Thoracic aorta (tissue), 2 donors: ENCODE measurements at regions not wholly inside any gene's neighbourhood (a gene's known extent, or its start where the extent isn't known, plus 50 kb on each side); places are given as distances from the start of the nearest gene placed in this dataset.

Experiments
- ATAC-seq: fragments of 150-250 bp; one replicate; pipeline ENCODE4 v1.8.0; 2017; ENCODE audit warnings: low read depth; ENCODE audit not compliant: insufficient number of reproducible peaks, low FRiP score
- DNase-seq: peaks from one replicate; pipeline ENCODE4 v3.0.0-alpha.2; 2020; ENCODE audit warnings: low spot score
- H3K27ac ChIP-seq, 2 donors: fragments of 200-600 bp; sonication (generic); 1 replicate in 1 of 2; 2 replicates in 1 of 2; pipeline ENCODE4 v1.5.1; 2016; ENCODE audit warnings: mild to moderate bottlenecking in 2 of 2, moderate library complexity in 2 of 2
- H3K27me3 ChIP-seq: fragments of 200-600 bp; sonication (generic); replicated peaks from 2 replicates; pipeline ENCODE4 v1.6.0; 2016; ENCODE audit warnings: mild to moderate bottlenecking; ENCODE audit not compliant: insufficient read depth
- H3K36me3 ChIP-seq: fragments of 200-600 bp; sonication (generic); one replicate; pipeline ENCODE4 v1.5.1; 2016
- H3K4me1 ChIP-seq, 2 donors: fragments of 200-600 bp; sonication (generic); 1 replicate in 1 of 2; 2 replicates in 1 of 2; pipeline versions ENCODE4 v1.5.1 to v1.6.0; 2016; ENCODE audit warnings: low read depth in 2 of 2, mild to moderate bottlenecking in 1 of 2; ENCODE audit not compliant: control insufficient read depth in 1 of 2
- H3K4me3 ChIP-seq: fragments of 200-600 bp; sonication (generic); 2 replicates; pipeline ENCODE4 v1.5.1; 2016; ENCODE audit warnings: mild to moderate bottlenecking
- H3K9me3 ChIP-seq: fragments of 200-600 bp; sonication (generic); 2 replicates; pipeline ENCODE4 v1.5.1; 2016
- CTCF ChIP-seq: fragments of 200-600 bp; sonication (generic); IDR thresholded peaks from one replicate; pipeline ENCODE4 v1.5.1; 2019; ENCODE audit warnings: antibody characterized with exemption

DNA sequence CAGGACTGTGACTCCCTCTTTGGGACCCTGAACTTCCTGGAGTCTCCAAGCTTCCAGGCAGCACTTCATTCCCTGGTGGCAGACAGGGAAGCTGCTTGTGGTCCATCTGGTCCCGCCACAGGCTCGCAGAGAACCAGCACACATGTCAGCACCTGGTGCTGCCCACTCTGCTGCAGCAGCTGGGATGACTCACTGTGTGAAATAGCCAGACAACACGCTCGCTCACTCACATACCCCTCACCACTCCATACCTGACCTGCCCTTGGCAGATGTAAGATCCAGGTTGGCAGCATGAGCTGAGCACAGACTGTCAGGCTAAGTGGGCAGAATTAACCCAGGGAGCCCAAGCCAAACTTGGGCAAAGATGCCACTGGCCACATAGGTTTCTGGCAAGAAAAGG, 613.5 kb downstream of the PCDH18 start:
- no peak for TF ChIP-seq CTCF
- H3K36me3 ChIP-seq: no peaks in the 10 kb centered on the region
- no peak overlapping the region for H3K4me3 ChIP-seq
- no peaks in the 10 kb centered on the region for H3K9me3 ChIP-seq
- DNase-seq (no peak), ATAC-seq (no peak)
- no peaks in the 10 kb centered on the region for H3K27me3 ChIP-seq
- no peaks in the 10 kb centered on the region for H3K4me1 ChIP-seq
- no peak overlapping the region for H3K27ac ChIP-seq

DNA sequence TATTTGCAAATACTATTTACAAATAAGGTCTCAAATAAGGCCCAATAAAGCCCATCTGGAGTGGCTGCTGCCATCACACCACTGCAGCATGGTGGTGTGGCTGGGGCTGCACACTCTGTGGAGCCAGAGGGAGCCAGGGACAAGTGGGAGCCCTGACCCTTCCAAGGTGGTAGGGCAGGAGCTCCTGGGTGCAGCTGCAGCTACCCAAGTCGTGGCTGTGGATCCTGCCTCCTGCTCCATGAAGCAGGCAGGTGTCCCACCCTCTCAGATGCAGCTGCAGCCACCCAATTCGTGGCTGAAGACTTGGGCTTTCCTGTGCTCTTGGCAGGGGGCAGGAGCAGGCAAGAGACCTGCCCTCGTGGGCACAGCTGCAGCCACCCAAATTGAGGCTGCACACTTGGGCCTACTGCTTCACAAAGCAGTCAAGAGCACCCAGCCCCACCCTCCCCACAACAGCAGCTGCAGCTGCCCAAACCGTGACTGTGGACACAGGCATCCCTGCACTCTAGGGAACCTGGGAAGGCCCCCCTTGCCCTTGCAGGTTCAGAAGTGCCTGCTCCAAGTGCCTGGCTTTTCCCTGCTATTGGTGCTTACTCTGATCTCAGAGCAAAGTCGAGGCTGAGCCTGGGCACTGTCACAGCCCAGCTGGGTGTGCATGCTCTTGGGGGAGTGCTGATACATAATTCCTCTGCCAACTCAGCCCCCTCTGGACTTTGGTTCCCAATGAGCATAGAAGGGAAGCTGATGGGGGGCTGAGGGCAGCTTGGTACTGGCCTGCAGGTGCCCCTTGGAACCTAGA, 614.8 kb downstream of the PCDH18 start:
- H3K27me3 ChIP-seq: no peaks in the 10 kb centered on the region

DNA sequence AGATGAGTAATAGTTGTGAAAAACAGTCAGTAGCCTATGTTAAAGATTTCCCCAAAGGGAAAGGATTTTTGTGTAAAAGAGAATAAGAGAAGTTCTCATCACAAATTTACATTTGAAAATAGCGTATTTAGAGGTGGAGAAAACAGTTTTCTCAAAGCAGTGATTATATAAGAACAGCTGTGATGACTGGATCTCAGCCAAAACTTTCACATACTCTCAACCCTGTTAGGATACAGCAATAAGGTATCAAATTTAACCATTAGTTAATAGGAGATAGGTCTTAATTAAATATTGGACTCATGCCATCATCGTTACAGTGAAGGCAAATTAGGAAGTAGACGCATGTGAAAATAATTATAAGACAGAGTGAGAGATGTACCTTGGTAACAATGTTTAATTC, 622.7 kb downstream of the PCDH18 start:
- Histone ChIP-seq H3K27ac (no peak overlapping the region), H3K4me3 (no peak overlapping the region), H3K9me3 (no peaks in the 10 kb centered on the region), H3K4me1 (no peaks in the 10 kb centered on the region), H3K27me3 (no peaks in the 10 kb centered on the region), H3K36me3 (no peaks in the 10 kb centered on the region)
- ATAC-seq (no peak), DNase-seq (no peak)
- TF ChIP-seq CTCF: no peak

More for the DNA sequence above, 614.8 kb downstream of the PCDH18 start:
- Histone ChIP-seq H3K4me3 (no peak overlapping the region), H3K36me3 (no peaks in the 10 kb centered on the region), H3K27ac (no peak overlapping the region), H3K9me3 (no peaks in the 10 kb centered on the region), H3K4me1 (no peaks in the 10 kb centered on the region)
- DNase-seq: no peak
- TF ChIP-seq CTCF: no peak
- ATAC-seq: no peak

- Histone ChIP-seq H3K9me3 (no peaks in the 10 kb centered on the region), H3K4me1 (no peaks in the 10 kb centered on the region), H3K36me3 (no peaks in the 10 kb centered on the region), H3K27ac (no peak overlapping the region), H3K4me3 (no peak overlapping the region), H3K27me3 (no peaks in the 10 kb centered on the region)
- DNase-seq (no peak), ATAC-seq (no peak)
- TF ChIP-seq CTCF: no peak
Measured at GRCh38 chr4:136908122-136908521, 624.2 kb downstream of the PCDH18 start.

GRCh38 chr4:136900696-136901095, 631.6 kb downstream of the PCDH18 start:
- no peaks in the 10 kb centered on the region for H3K4me1 ChIP-seq
- H3K36me3 ChIP-seq: no peaks in the 10 kb centered on the region
- ATAC-seq: no peak
- no peak for DNase-seq
- TF ChIP-seq CTCF: no peak
- H3K9me3 ChIP-seq: no peaks in the 10 kb centered on the region
- H3K27ac ChIP-seq: no peak overlapping the region
- no peak overlapping the region for H3K4me3 ChIP-seq
- no peaks in the 10 kb centered on the region for H3K27me3 ChIP-seq
